ENCODE measurements at regions not wholly inside any gene's neighbourhood (a gene's known extent, or its start where the extent isn't known, plus 50 kb on each side); places are given as distances from the start of the nearest gene placed in this dataset.

GRCh38 chr5:74337984-74338310 lies 302.6 kb downstream of the ENC1 start (continued):
- TF ChIP-seq CHD7 (IDR thresholded peaks at IDR 0.05; ENCODE audit: insufficient replicate concordance, low read length) (no peak), CBX8 (IDR thresholded peaks at IDR 0.05; ENCODE audit: borderline replicate concordance, low read depth, low read length) (no peak), TEAD4 (IDR thresholded peaks at IDR 0.05; ENCODE audit: low read depth, low read length) (no peak), NANOG (IDR thresholded peaks at IDR 0.05; ENCODE audit: insufficient read depth, low read depth, low read length, poor library complexity, severe bottlenecking) (no peak), CHD1 (IDR thresholded peaks at IDR 0.05; ENCODE audit: low read depth, low read length) (no peak), ATF3 (IDR thresholded peaks at IDR 0.05; ENCODE audit: insufficient read depth, low read depth, low read length) (no peak), TAF7 (optimal IDR thresholded peaks at IDR 0.05; ENCODE audit: borderline replicate concordance, low read depth, low read length) (no peak), YY1 (IDR thresholded peaks at IDR 0.05; ENCODE audit: low read depth, low read length) (no peak), MAFK (IDR thresholded peaks at IDR 0.05; ENCODE audit: low read depth, low read length) (no peak)
